ENCODE measurements at regions not wholly inside any gene's neighbourhood (a gene's known extent, or its start where the extent isn't known, plus 50 kb on each side); places are given as distances from the start of the nearest gene placed in this dataset.

GRCh38 chr20:3339571-3339970, 67.9 kb downstream of the DNAAF9 start:
- no peak overlapping the region for H3K4me3 ChIP-seq (ENCODE audit: control insufficient read depth, low read depth, low read length)
- no peak for DNase-seq (ENCODE audit: low read depth)
- no peak for TF ChIP-seq CTCF (conservative IDR thresholded peaks at IDR 0.05; ENCODE audit: control insufficient read depth, insufficient read depth, low read depth, low read length)

GRCh38 chr20:3339076-3339475, 68.4 kb downstream of the DNAAF9 start:
- H3K4me3 ChIP-seq (ENCODE audit: control insufficient read depth, low read depth, low read length): no peak overlapping the region
- no peak for TF ChIP-seq CTCF (conservative IDR thresholded peaks at IDR 0.05; ENCODE audit: control insufficient read depth, insufficient read depth, low read depth, low read length)
- no peak for DNase-seq (ENCODE audit: low read depth)

GRCh38 chr20:3334156-3334943, 73.1 kb downstream of the DNAAF9 start:
- no peak for TF ChIP-seq CTCF (conservative IDR thresholded peaks at IDR 0.05; ENCODE audit: control insufficient read depth, insufficient read depth, low read depth, low read length)
- no peak overlapping the region for H3K4me3 ChIP-seq (ENCODE audit: control insufficient read depth, low read depth, low read length)
- no peak for DNase-seq (ENCODE audit: low read depth)

GRCh38 chr20:3330046-3330741, 77.3 kb downstream of the DNAAF9 start:
- DNase-seq (ENCODE audit: low read depth): peak; percentile 73
- TF ChIP-seq CTCF (conservative IDR thresholded peaks at IDR 0.05; ENCODE audit: control insufficient read depth, insufficient read depth, low read depth, low read length): peak; percentile 11
- H3K4me3 ChIP-seq (ENCODE audit: control insufficient read depth, low read depth, low read length): no peak overlapping the region

GRCh38 chr20:3328501-3328900, 79.0 kb downstream of the DNAAF9 start:
- H3K4me3 ChIP-seq (ENCODE audit: control insufficient read depth, low read depth, low read length): no peak overlapping the region
- DNase-seq (ENCODE audit: low read depth): no peak
- TF ChIP-seq CTCF (conservative IDR thresholded peaks at IDR 0.05; ENCODE audit: control insufficient read depth, insufficient read depth, low read depth, low read length): no peak

GRCh38 chr20:3326779-3327521, 80.5 kb downstream of the DNAAF9 start:
- TF ChIP-seq CTCF (conservative IDR thresholded peaks at IDR 0.05; ENCODE audit: control insufficient read depth, insufficient read depth, low read depth, low read length): no peak
- H3K4me3 ChIP-seq (ENCODE audit: control insufficient read depth, low read depth, low read length): no peak overlapping the region
- no peak for DNase-seq (ENCODE audit: low read depth)

All from fibroblast of mammary gland (primary cell).